SK-N-SH treated with all-trans-retinoic acid at 6 μM for 48 hours (cell line): ENCODE measurements at regions not wholly inside any gene's neighbourhood (a gene's known extent, or its start where the extent isn't known, plus 50 kb on each side); places are given as distances from the start of the nearest gene placed in this dataset.
"Not testable (repeated sequence)": the region's sequence is repeated elsewhere in the genome, so short reads cannot be mapped to it uniquely, and the experiment has no call there.

Source experiments
- ARNTL ChIP-seq: fragments of 450-650 bp; formaldehyde crosslinking; IDR thresholded peaks from 2 replicates; pipeline ENCODE4 v1.5.0; 2020; ENCODE audit warnings: low read depth, mild to moderate bottlenecking, moderate library complexity, borderline replicate concordance
- BACH2 ChIP-seq: fragments of 250-450 bp; sonication (Bioruptor Pico); IDR thresholded peaks from 2 replicates; pipeline ENCODE4 v1.9.0; 2021; ENCODE audit warnings: mild to moderate bottlenecking, borderline replicate concordance
- CREB5 ChIP-seq: fragments of 250-450 bp; sonication (Bioruptor Pico); IDR thresholded peaks from 2 replicates; pipeline ENCODE4 v1.5.1; 2020; ENCODE audit warnings: low read depth, mild to moderate bottlenecking, moderate library complexity
- CSRNP3 ChIP-seq: fragments of 250-450 bp; sonication (Bioruptor Pico); IDR thresholded peaks from 2 replicates; pipeline ENCODE4 v1.5.1; 2021; ENCODE audit warnings: mild to moderate bottlenecking, moderate library complexity
- ESRRG ChIP-seq: fragments of 250-450 bp; sonication (Bioruptor Pico); IDR thresholded peaks from 2 replicates; pipeline ENCODE4 v1.6.1; 2021; ENCODE audit warnings: mild to moderate bottlenecking
- GLIS3 ChIP-seq: fragments of 250-450 bp; sonication (Bioruptor Pico); IDR thresholded peaks from 2 replicates; pipeline ENCODE4 v1.5.0; 2020; ENCODE audit warnings: mild to moderate bottlenecking, moderate library complexity
- ISL1 ChIP-seq: fragments of 250-450 bp; sonication (Bioruptor Pico); IDR thresholded peaks from 2 replicates; pipeline ENCODE4 v2.1.2; 2022; ENCODE audit warnings: mild to moderate bottlenecking, moderate library complexity
- OSR1 ChIP-seq: fragments of 250-450 bp; sonication (Bioruptor Pico); IDR thresholded peaks from 2 replicates; pipeline ENCODE4 v1.8.0; 2022; ENCODE audit warnings: moderate library complexity, mild to moderate bottlenecking, inconsistent platforms
- RARB ChIP-seq: fragments of 250-450 bp; sonication (Bioruptor Pico); IDR thresholded peaks from 2 replicates; pipeline ENCODE4 v1.8.0; 2021; ENCODE audit warnings: mild to moderate bottlenecking, moderate library complexity
- SNAI2 ChIP-seq: fragments of 250-450 bp; sonication (Bioruptor Pico); IDR thresholded peaks from 2 replicates; pipeline ENCODE4 v1.5.0; 2020; ENCODE audit warnings: mild to moderate bottlenecking, moderate library complexity
- TCF4 ChIP-seq: fragments of 250-450 bp; sonication (Bioruptor Pico); IDR thresholded peaks from 2 replicates; pipeline ENCODE4 v1.8.0; 2021; ENCODE audit warnings: mild to moderate bottlenecking, moderate library complexity, borderline replicate concordance
- ZFP3 ChIP-seq: fragments of 250-450 bp; sonication (Bioruptor Pico); IDR thresholded peaks from 2 replicates; pipeline ENCODE4 v1.5.0; 2020; ENCODE audit warnings: mild to moderate bottlenecking, moderate library complexity
- ZFP30 ChIP-seq: fragments of 450-650 bp; formaldehyde crosslinking; IDR thresholded peaks from 2 replicates; pipeline ENCODE4 v1.5.0; 2022; ENCODE audit warnings: mild to moderate bottlenecking, moderate library complexity
- ZNF8 ChIP-seq: fragments of 450-650 bp; formaldehyde crosslinking; IDR thresholded peaks from 2 replicates; pipeline ENCODE4 v1.5.0; 2020; ENCODE audit warnings: mild to moderate bottlenecking, moderate library complexity

- TF ChIP-seq ISL1; CSRNP3; GLIS3 (CRISPR knock-in tag); RARB (CRISPR knock-in tag); ARNTL (CRISPR knock-in tag); BACH2 (CRISPR knock-in tag); ZFP30; ZFP3 (CRISPR knock-in tag); ZNF8 (CRISPR knock-in tag); ESRRG (CRISPR knock-in tag); SNAI2 (CRISPR knock-in tag); CREB5 (CRISPR knock-in tag); OSR1 (CRISPR knock-in tag); TCF4 (CRISPR knock-in tag): not testable (repeated sequence)
Measured at GRCh38 chr1:104135036-104135435, 385.3 kb downstream of the AMY1C start.
